HCT116 (cell line): ENCODE measurements at regions not wholly inside any gene's neighbourhood (a gene's known extent, or its start where the extent isn't known, plus 50 kb on each side); places are given as distances from the start of the nearest gene placed in this dataset.

Experiments
- ATAC-seq: fragments of 200-7000 bp; cut with Tn5 transposase; 2 replicates; pipeline ENCODE4 v1.9.1; 2020; ENCODE audit warnings: mild to moderate bottlenecking, moderate library complexity
- BruUV-seq: library from RNA; stranded (reverse); fragments of 400-500 nt; replicated peaks from 2 replicates; lab custom pipeline; 2021; lab: Mats Ljungman, UMichigan
- CTCF ChIA-PET: fragments of 300-600 bp; sonication (Branson Sonifier 250); formaldehyde crosslinking; loops from one replicate; lab custom pipeline; 2021; ENCODE audit warnings: antibody characterized with exemption; lab: Charles Lee
- POLR2A ChIA-PET: fragments of 300-600, 350-600 bp; sonication (Branson Sonifier 250); formaldehyde crosslinking; loops from one replicate; lab custom pipeline; 2021; ENCODE audit warnings: antibody characterized with exemption; lab: Charles Lee
- RAD21 ChIA-PET, 2 experiments: fragments of 300-600 bp; sonication (Branson Sonifier 250); formaldehyde crosslinking; loops; one replicate each; lab custom pipeline; 2023; ENCODE audit warnings: low total read pairs in 2 of 2; ENCODE audit not compliant: uncharacterized antibody in 2 of 2, unreplicated experiment in 2 of 2, low non-redundant PET in 1 of 2; lab: Charles Lee
- DNase-seq: peaks from one replicate; pipeline ENCODE4 v3.0.0-alpha.2; 2010; ENCODE audit warnings: low read depth, low spot score
- H2AFZ ChIP-seq: fragments of 200-600 bp; shearing (Covaris generic), sonication (generic); 2 replicates; pipeline ENCODE4 v1.6.1; 2017; ENCODE audit warnings: low read depth, mixed run types, mixed read lengths, antibody characterized with exemption, low read length; ENCODE audit not compliant: poor library complexity, severe bottlenecking
- H3K27ac ChIP-seq: 2 replicates; pipeline ENCODE4 v1.5.1; 2012; ENCODE audit warnings: low read depth, low read length
- H3K27me3 ChIP-seq: fragments of 200-600 bp; sonication (generic); 2 replicates; pipeline ENCODE4 v1.6.1; 2016; ENCODE audit warnings: mixed run types, low read length, mixed read lengths; ENCODE audit not compliant: insufficient read depth
- H3K36me3 ChIP-seq, 2 experiments: fragments of 200-500 bp in 1 of 2; fragments of 200-600 bp in 1 of 2; sonication (Bioruptor generic) in 1 of 2; sonication (generic) in 1 of 2; 2 replicates each; pipeline versions ENCODE4 v1.5.1 to v1.6.1; 2014 to 2016; ENCODE audit warnings: low read length in 2 of 2, inconsistent platforms in 1 of 2, mixed read lengths in 1 of 2, mixed run types in 1 of 2; ENCODE audit not compliant: insufficient read depth in 2 of 2, control insufficient read depth in 1 of 2
- H3K4me1 ChIP-seq, 2 experiments: fragments of 200-600 bp in 1 of 2; sonication (generic) in 1 of 2; 2 replicates each; pipeline versions ENCODE4 v1.5.1 to v1.6.1; 2012 to 2017; ENCODE audit warnings: low read length in 2 of 2, inconsistent platforms in 1 of 2, mild to moderate bottlenecking in 1 of 2, mixed read lengths in 1 of 2, mixed run types in 1 of 2, moderate library complexity in 1 of 2; ENCODE audit not compliant: insufficient read depth in 2 of 2, control insufficient read depth in 1 of 2
- H3K4me2 ChIP-seq: fragments of 200-600 bp; sonication (generic); 2 replicates; pipeline ENCODE4 v1.6.1; 2017; ENCODE audit warnings: mixed run types, low read length, mixed read lengths
- H3K4me3 ChIP-seq, 2 experiments: fragments of 200-600 bp in 1 of 2; sonication (generic) in 1 of 2; replicated peaks in 1 of 2; 2 replicates each; pipeline ENCODE4 v1.5.1; 2011 to 2016; ENCODE audit warnings: low read length in 2 of 2, control low read depth in 1 of 2, low read depth in 1 of 2, mild to moderate bottlenecking in 1 of 2, mixed read lengths in 1 of 2, mixed run types in 1 of 2
- H3K79me2 ChIP-seq: fragments of 200-600 bp; sonication (generic); 2 replicates; pipeline ENCODE4 v1.6.1; 2017; ENCODE audit warnings: mild to moderate bottlenecking, mixed run types, low read length, moderate library complexity, mixed read lengths; ENCODE audit not compliant: insufficient read depth
- H3K9ac ChIP-seq: fragments of 200-600 bp; sonication (generic); 2 replicates; pipeline ENCODE4 v1.6.1; 2016; ENCODE audit warnings: low read length, mixed read lengths
- H3K9me2 ChIP-seq: fragments of 200-600 bp; sonication (generic), shearing (Covaris generic); 2 replicates; pipeline ENCODE4 v1.6.1; 2017; ENCODE audit warnings: mixed run types, mild to moderate bottlenecking, moderate library complexity; ENCODE audit not compliant: insufficient read depth
- H3K9me3 ChIP-seq, 2 experiments: fragments of 200-500 bp in 1 of 2; fragments of 200-600 bp in 1 of 2; sonication (Bioruptor generic) in 1 of 2; sonication (generic) in 1 of 2; 2 replicates each; pipeline ENCODE4 v1.6.1; 2014 to 2017; ENCODE audit warnings: low read length in 2 of 2, mixed read lengths in 2 of 2, inconsistent platforms in 1 of 2, low read depth in 1 of 2, mild to moderate bottlenecking in 1 of 2, mixed run types in 1 of 2, moderate library complexity in 1 of 2; ENCODE audit not compliant: control insufficient read depth in 1 of 2, insufficient read depth in 1 of 2
- H4K20me1 ChIP-seq: fragments of 200-600 bp; sonication (generic), shearing (Covaris generic); 2 replicates; pipeline ENCODE4 v1.6.1; 2017; ENCODE audit warnings: mixed run types, mild to moderate bottlenecking, moderate library complexity; ENCODE audit not compliant: insufficient read depth
- JUND ChIP-seq: IDR thresholded peaks from 2 replicates; pipeline ENCODE4 v1.6.1; 2012
- RAD21 ChIP-seq: IDR thresholded peaks from 2 replicates; pipeline ENCODE4 v1.6.1; 2012; ENCODE audit warnings: low read depth, mild to moderate bottlenecking
- intact Hi-C: fragments of 100-400 bp; cut with micrococcal nuclease; formaldehyde crosslinking; loops from 2 replicates; pipeline ENCODE4 v1.10.0; 2022
- TF ChIP-seq, protein P1 (sequence below): IDR thresholded peaks from 2 replicates; pipeline ENCODE4 v1.6.1; 2012
- TF ChIP-seq, protein P2 (sequence below), 3 experiments: fragments of 200-600 bp in 1 of 3; sonication (generic) in 1 of 3; IDR thresholded peaks in 2 of 3; conservative IDR thresholded peaks in 1 of 3; 2 replicates each; pipeline ENCODE4 v1.5.1; 2012 to 2017; ENCODE audit warnings: low read depth in 2 of 3, low read length in 2 of 3, antibody characterized with exemption in 1 of 3, borderline replicate concordance in 1 of 3, control low read depth in 1 of 3, mild to moderate bottlenecking in 1 of 3, mixed read lengths in 1 of 3, mixed run types in 1 of 3, moderate library complexity in 1 of 3; ENCODE audit not compliant: insufficient read depth in 1 of 3

DNA sequence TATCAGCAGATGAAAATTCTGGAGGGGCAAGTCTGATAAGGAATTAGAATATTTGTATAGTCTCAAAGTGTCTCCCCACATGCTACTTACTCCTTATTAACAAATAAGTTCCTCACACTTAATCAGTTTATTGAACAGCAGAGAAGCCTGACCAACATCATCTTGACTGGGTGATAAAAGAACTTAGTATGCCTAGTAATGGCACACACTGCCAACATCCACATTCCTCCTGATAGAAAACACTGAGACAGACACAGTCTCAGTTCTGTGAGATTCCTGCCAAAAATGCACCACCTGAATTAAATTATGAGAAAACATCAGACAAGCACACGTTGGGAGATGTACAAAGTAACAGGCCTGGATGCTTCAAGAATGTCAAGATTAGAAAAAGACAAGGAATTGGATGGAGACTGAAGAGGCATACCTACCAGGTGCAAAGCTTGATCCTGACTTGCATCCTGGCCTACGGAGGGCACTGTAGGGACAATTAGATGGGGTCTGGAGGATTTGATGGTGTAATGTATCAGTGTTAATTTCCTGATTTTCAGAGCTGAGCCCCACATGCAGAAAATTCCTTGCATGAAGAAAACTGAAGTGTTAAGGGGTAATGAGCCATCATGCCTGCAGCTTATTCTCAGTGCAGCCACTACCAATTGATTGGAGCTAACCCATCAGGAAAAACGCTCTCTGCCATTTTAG lies 200.4 kb upstream of the SH3BP4 start:
- Histone ChIP-seq H3K9me2 (no peaks in the 10 kb centered on the region), H3K27ac (no peak overlapping the region), H2AFZ (peak overlapping the region; percentile 54), H4K20me1 (no peaks in the 10 kb centered on the region), H3K4me3 (no peak overlapping the region), H3K79me2 (no peaks in the 10 kb centered on the region), H3K4me1 (no peaks in the 10 kb centered on the region)
- ChIA-PET CTCF (interaction anchor here (0.5 to 1.6 kb wide), 4 partner anchors 298 to 842 kb away, joined by 3 to 5 read pairs (median 4); no protein-coding TSS in a partner anchor), POLR2A (no interaction called here)
- no TSS peak for BruUV-seq
- intact Hi-C loops, result loop anchor here (10.0 kb wide), 1 partner anchor 303 kb away; no protein-coding TSS in a partner anchor
- TF ChIP-seq RAD21, result peak; percentile 61
- TF ChIP-seq, protein P1, sequence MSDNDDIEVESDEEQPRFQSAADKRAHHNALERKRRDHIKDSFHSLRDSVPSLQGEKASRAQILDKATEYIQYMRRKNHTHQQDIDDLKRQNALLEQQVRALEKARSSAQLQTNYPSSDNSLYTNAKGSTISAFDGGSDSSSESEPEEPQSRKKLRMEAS, result no peak
- TF ChIP-seq, protein P2, sequence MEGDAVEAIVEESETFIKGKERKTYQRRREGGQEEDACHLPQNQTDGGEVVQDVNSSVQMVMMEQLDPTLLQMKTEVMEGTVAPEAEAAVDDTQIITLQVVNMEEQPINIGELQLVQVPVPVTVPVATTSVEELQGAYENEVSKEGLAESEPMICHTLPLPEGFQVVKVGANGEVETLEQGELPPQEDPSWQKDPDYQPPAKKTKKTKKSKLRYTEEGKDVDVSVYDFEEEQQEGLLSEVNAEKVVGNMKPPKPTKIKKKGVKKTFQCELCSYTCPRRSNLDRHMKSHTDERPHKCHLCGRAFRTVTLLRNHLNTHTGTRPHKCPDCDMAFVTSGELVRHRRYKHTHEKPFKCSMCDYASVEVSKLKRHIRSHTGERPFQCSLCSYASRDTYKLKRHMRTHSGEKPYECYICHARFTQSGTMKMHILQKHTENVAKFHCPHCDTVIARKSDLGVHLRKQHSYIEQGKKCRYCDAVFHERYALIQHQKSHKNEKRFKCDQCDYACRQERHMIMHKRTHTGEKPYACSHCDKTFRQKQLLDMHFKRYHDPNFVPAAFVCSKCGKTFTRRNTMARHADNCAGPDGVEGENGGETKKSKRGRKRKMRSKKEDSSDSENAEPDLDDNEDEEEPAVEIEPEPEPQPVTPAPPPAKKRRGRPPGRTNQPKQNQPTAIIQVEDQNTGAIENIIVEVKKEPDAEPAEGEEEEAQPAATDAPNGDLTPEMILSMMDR (IDR thresholded peaks at IDR 0.05 in 2 of 3, conservative IDR thresholded peaks at IDR 0.05 in 1 of 3; ENCODE audit: borderline replicate concordance in 1 of 3, insufficient read depth in 1 of 3, low read depth in 2 of 3, low read length in 2 of 3), result peak in 2 of 3 experiments; percentile 16 to 20; a peak in 1 of 6 replicates
- no peak for TF ChIP-seq JUND
- TF ChIP-seq, all 23 proteins: peak for 2
- ATAC-seq, result peak; percentile 82
- no peaks in the 10 kb centered on the region for H3K9me3 ChIP-seq
- no peaks in the 10 kb centered on the region for H3K36me3 ChIP-seq
- no peaks in the 10 kb centered on the region for H3K27me3 ChIP-seq
- RAD21 ChIA-PET, result interaction anchor here in 1 of 2 experiments (0.6 kb wide), 1 partner anchor 133 kb away, joined by 3 read pairs; no protein-coding TSS in a partner anchor
- no peak for DNase-seq
- H3K9ac ChIP-seq, result no peak overlapping the region
- no peak overlapping the region for H3K4me2 ChIP-seq
